ENCODE measurements at regions not wholly inside any gene's neighbourhood (a gene's known extent, or its start where the extent isn't known, plus 50 kb on each side); places are given as distances from the start of the nearest gene placed in this dataset.
"Not testable (repeated sequence)": the region's sequence is repeated elsewhere in the genome, so short reads cannot be mapped to it uniquely, and the experiment has no call there.

DNA sequence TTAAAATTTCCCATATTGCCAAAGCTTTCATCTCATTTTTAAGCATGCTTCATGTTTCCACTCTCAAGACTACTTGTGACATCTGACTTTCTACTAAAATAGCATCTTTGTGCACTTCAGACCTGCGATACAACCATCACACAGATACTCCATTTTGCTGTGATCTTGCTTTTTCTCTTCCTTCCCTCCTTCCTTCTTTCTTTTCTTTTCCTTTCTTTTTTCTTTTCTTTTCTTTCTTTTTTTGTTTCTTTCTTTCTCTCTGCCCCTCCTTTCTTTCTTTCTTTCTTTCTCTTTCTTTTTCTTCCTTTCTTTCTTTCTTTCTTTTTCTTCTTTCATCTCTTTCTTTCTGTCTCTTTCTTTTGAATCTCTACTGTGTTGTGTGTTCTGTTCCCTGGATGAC lies 194.0 kb upstream of the KCND2 start:
- H3K9me3 ChIP-seq (ENCODE audit: control insufficient read depth, insufficient read depth, low read length), result no peaks in the 10 kb centered on the region
- DNase-seq (ENCODE audit: low read depth, low spot score), result no peak
- no peaks in the 10 kb centered on the region for H3K27me3 ChIP-seq (ENCODE audit: control insufficient read depth, insufficient read depth, low read length)
- ChIA-PET CTCF (no interaction called here), POLR2A (no interaction called here)
- H3K27ac ChIP-seq (ENCODE audit: low read depth, low read length), result no peak overlapping the region
- H3K4me3 ChIP-seq (ENCODE audit: low read depth, low read length), result no peak overlapping the region
- TF ChIP-seq, protein P1, sequence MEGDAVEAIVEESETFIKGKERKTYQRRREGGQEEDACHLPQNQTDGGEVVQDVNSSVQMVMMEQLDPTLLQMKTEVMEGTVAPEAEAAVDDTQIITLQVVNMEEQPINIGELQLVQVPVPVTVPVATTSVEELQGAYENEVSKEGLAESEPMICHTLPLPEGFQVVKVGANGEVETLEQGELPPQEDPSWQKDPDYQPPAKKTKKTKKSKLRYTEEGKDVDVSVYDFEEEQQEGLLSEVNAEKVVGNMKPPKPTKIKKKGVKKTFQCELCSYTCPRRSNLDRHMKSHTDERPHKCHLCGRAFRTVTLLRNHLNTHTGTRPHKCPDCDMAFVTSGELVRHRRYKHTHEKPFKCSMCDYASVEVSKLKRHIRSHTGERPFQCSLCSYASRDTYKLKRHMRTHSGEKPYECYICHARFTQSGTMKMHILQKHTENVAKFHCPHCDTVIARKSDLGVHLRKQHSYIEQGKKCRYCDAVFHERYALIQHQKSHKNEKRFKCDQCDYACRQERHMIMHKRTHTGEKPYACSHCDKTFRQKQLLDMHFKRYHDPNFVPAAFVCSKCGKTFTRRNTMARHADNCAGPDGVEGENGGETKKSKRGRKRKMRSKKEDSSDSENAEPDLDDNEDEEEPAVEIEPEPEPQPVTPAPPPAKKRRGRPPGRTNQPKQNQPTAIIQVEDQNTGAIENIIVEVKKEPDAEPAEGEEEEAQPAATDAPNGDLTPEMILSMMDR (IDR thresholded peaks at IDR 0.05; ENCODE audit: low read depth, low read length), result no peak

DNA sequence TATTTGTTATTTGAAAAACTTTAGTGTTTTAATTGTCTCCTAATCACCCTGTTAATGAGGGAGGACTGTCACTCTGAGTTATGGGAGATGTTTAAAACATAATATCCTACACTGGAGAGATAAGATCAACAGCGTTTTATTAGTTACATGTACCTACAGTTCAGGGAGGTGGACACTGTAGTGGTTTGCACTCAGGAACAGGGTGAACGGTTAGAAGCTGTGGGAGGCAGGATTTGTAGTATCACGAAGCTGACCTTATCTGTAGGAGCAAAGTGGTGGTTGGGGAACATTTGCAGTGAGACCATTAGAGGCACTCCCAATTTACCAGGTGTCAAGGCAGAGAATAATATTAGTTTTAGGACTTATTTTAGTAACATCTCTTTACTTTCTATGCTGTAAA lies 193.3 kb upstream of the KCND2 start:
- POLR2A ChIA-PET, result no interaction called here
- TF ChIP-seq, protein P1 (IDR thresholded peaks at IDR 0.05; ENCODE audit: low read depth, low read length), result no peak
- no peak for DNase-seq (ENCODE audit: low read depth, low spot score)
- CTCF ChIA-PET, result no interaction called here
- Histone ChIP-seq H3K9me3 (ENCODE audit: control insufficient read depth, insufficient read depth, low read length) (no peaks in the 10 kb centered on the region), H3K4me3 (ENCODE audit: low read depth, low read length) (no peak overlapping the region), H3K27me3 (ENCODE audit: control insufficient read depth, insufficient read depth, low read length) (no peaks in the 10 kb centered on the region), H3K27ac (ENCODE audit: low read depth, low read length) (no peak overlapping the region)

DNA sequence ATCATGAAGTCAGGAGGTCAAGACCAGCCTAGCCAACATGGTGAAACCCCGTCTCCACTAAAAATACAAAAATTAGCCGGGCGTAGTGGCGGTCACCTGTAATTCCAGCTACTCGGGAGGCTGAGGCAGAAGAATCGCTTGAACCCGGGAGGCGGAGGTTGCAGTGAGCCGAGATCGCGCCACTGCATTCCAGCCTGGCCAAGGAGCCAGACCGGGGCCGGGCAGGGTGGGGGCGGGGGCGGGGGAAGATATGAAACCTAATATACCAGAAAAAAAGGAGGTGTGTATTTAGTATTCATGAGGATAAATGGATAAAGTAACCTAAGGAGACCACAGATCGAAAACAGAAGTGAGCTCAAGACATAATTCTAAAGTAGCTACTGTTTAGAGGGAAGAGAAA lies 186.5 kb upstream of the KCND2 start:
- CTCF ChIA-PET, result interaction anchor here (0.6 to 0.7 kb wide), 2 partner anchors 153 to 178 kb away, joined by 3 to 6 read pairs; no protein-coding TSS in a partner anchor
- DNase-seq (ENCODE audit: low read depth, low spot score); H3K4me3 ChIP-seq (ENCODE audit: low read depth, low read length); H3K27me3 ChIP-seq (ENCODE audit: control insufficient read depth, insufficient read depth, low read length); H3K9me3 ChIP-seq (ENCODE audit: control insufficient read depth, insufficient read depth, low read length); H3K27ac ChIP-seq (ENCODE audit: low read depth, low read length); POLR2A ChIA-PET: not testable (repeated sequence)

DNA sequence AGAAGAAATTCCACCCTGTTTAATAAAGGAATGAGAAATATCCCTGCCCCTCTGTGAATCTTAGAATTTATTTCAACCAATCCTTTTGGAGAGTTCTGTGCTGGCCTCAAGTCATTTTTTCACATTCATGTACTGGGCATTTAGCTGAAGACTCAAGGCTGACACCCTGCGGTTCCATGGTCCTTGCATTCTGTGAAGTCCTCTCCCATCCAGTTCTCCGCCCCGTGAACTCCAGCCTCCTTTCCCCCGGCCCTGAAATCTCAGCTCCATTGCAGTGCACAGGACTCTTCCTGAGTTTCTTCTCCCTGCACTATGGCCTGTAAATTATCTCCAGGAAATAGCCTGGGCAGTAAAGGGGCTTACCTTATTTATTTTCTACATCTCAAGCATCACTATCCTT lies 183.0 kb upstream of the KCND2 start:
- POLR2A ChIA-PET, result no interaction called here
- Histone ChIP-seq H3K27me3 (ENCODE audit: control insufficient read depth, insufficient read depth, low read length) (no peaks in the 10 kb centered on the region), H3K27ac (ENCODE audit: low read depth, low read length) (no peak overlapping the region), H3K9me3 (ENCODE audit: control insufficient read depth, insufficient read depth, low read length) (no peaks in the 10 kb centered on the region), H3K4me3 (ENCODE audit: low read depth, low read length) (no peak overlapping the region)
- TF ChIP-seq, protein P1 (IDR thresholded peaks at IDR 0.05; ENCODE audit: low read depth, low read length), result peak; percentile 33
- CTCF ChIA-PET, result interaction anchor here (0.6 to 1.4 kb wide), 3 partner anchors 154 to 827 kb away, joined by 3 to 5 read pairs (median 3); no protein-coding TSS in a partner anchor
- no peak for DNase-seq (ENCODE audit: low read depth, low spot score)

DNA sequence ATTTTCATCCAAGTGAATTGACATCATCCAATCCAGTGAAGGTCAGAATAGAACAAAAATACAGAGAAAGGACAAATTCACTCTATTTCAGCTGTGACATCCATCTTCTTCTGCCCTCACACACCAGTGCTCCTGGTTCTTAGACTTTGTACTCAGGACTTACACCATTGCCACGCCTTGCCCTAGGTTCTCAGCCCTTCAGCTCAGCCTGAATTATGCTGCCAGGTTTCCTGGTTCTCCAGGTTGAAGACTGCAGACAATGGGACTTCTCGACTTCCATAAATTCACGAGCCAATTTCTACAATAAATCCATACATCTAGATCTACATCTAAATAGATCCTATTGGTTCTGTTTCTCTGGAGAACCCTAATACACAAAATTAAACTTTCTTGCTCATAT lies 181.2 kb upstream of the KCND2 start:
- ChIA-PET CTCF (no interaction called here), POLR2A (no interaction called here)
- TF ChIP-seq, protein P1 (IDR thresholded peaks at IDR 0.05; ENCODE audit: low read depth, low read length), result no peak
- no peak for DNase-seq (ENCODE audit: low read depth, low spot score)
- H3K27me3 ChIP-seq (ENCODE audit: control insufficient read depth, insufficient read depth, low read length), result no peaks in the 10 kb centered on the region
- no peaks in the 10 kb centered on the region for H3K9me3 ChIP-seq (ENCODE audit: control insufficient read depth, insufficient read depth, low read length)
- no peak overlapping the region for H3K4me3 ChIP-seq (ENCODE audit: low read depth, low read length)
- no peak overlapping the region for H3K27ac ChIP-seq (ENCODE audit: low read depth, low read length)

DNA sequence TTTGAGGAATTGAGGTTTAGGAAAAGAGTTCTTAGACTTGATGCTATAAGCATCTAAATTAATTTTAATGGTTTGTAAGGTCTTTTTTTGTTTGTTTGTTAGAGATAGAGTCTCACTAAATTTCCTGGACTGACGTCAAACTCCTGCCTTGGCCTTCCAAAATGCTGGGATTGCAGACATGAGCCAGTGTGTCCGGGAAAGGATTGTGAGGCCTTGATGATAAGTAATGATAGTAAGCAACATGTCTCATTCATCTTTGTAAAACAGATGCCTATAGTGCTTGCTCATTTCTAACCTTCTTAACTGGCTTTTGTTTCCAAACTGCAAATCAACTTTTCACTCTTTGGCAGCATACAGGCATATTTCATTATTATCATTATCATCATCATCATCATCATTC lies 176.0 kb upstream of the KCND2 start:
- ChIA-PET POLR2A (no interaction called here), CTCF (no interaction called here)
- H3K27ac ChIP-seq (ENCODE audit: low read depth, low read length), result no peak overlapping the region
- H3K27me3 ChIP-seq (ENCODE audit: control insufficient read depth, insufficient read depth, low read length), result no peaks in the 10 kb centered on the region
- no peak overlapping the region for H3K4me3 ChIP-seq (ENCODE audit: low read depth, low read length)
- TF ChIP-seq, protein P1 (IDR thresholded peaks at IDR 0.05; ENCODE audit: low read depth, low read length), result no peak
- H3K9me3 ChIP-seq (ENCODE audit: control insufficient read depth, insufficient read depth, low read length), result no peaks in the 10 kb centered on the region
- no peak for DNase-seq (ENCODE audit: low read depth, low spot score)

Measured in AG04450 (cell line).